CD4-positive, alpha-beta T cell treated with Interferon alpha-2 for 1 hour (primary cell): ENCODE measurements at regions not wholly inside any gene's neighbourhood (a gene's known extent, or its start where the extent isn't known, plus 50 kb on each side); places are given as distances from the start of the nearest gene placed in this dataset.
"Not testable (repeated sequence)": the region's sequence is repeated elsewhere in the genome, so short reads cannot be mapped to it uniquely, and the experiment has no call there.

Experiments
- DNase-seq, 2 donors: peaks; one replicate each; pipeline ENCODE4 v3.0.0-alpha.2; 2020 to 2022

GRCh38 chr11:13137844-13138301, 128.8 kb downstream of the RASSF10 start:
- DNase-seq = no peak

- DNase-seq = not testable (repeated sequence)
These were observed 130.0 kb downstream of the RASSF10 start for GRCh38 chr11:13139085-13139484.

GRCh38 chr11:13140028-13140870, 131.1 kb downstream of the RASSF10 start:
- no peak for DNase-seq

GRCh38 chr11:13140873-13141655, 131.9 kb downstream of the RASSF10 start:
- DNase-seq = no peak

GRCh38 chr11:13141731-13142709, 132.9 kb downstream of the RASSF10 start:
- no peak for DNase-seq

GRCh38 chr11:13143486-13144297, 133.9 kb upstream of the BMAL1 start:
- no peak for DNase-seq

GRCh38 chr11:13145461-13145860, 132.1 kb upstream of the BMAL1 start:
- no peak for DNase-seq

GRCh38 chr11:13149991-13150390, 127.6 kb upstream of the BMAL1 start:
- DNase-seq = no peak

GRCh38 chr11:13150487-13150886, 127.1 kb upstream of the BMAL1 start:
- DNase-seq = no peak

- no peak for DNase-seq
These were observed 125.3 kb upstream of the BMAL1 start for GRCh38 chr11:13152264-13152663.

- DNase-seq = no peak
These were observed 124.7 kb upstream of the BMAL1 start for GRCh38 chr11:13152736-13153541.

- DNase-seq = not testable (repeated sequence)
These were observed 123.2 kb upstream of the BMAL1 start for GRCh38 chr11:13154374-13154773.

- DNase-seq = no peak
These were observed 117.2 kb upstream of the BMAL1 start for GRCh38 chr11:13160346-13160745.

GRCh38 chr11:13160806-13161205, 116.8 kb upstream of the BMAL1 start:
- no peak for DNase-seq

GRCh38 chr11:13163158-13163557, 114.4 kb upstream of the BMAL1 start:
- no peak for DNase-seq

GRCh38 chr11:13166036-13166435, 111.6 kb upstream of the BMAL1 start:
- DNase-seq = no peak

GRCh38 chr11:13168271-13168670, 109.3 kb upstream of the BMAL1 start:
- no peak for DNase-seq

GRCh38 chr11:13169709-13170108, 107.9 kb upstream of the BMAL1 start:
- no peak for DNase-seq

GRCh38 chr11:13174090-13174489, 103.5 kb upstream of the BMAL1 start:
- DNase-seq = no peak

- peak in 1 of 2 donors; percentile 40 for DNase-seq
These were observed 94.3 kb upstream of the BMAL1 start for GRCh38 chr11:13183094-13183825.
